SK-N-SH (cell line): ENCODE measurements at regions not wholly inside any gene's neighbourhood (a gene's known extent, or its start where the extent isn't known, plus 50 kb on each side); places are given as distances from the start of the nearest gene placed in this dataset.

ENCODE experiments used
- CTCF ChIP-seq: fragments of 200-600 bp; sonication (generic); IDR thresholded peaks from 2 replicates; pipeline ENCODE4 v1.6.1; 2017; ENCODE audit warnings: antibody characterized with exemption, mild to moderate bottlenecking, moderate library complexity
- POLR2AphosphoS5 ChIP-seq: IDR thresholded peaks from 2 replicates; pipeline ENCODE4 v1.6.1; 2012; ENCODE audit warnings: low read depth, low read length

- no peak for TF ChIP-seq CTCF
- no peak for TF ChIP-seq POLR2AphosphoS5
These were observed 104.0 kb upstream of the BNC2 start for GRCh38 chr9:16974436-16974835.
